Activated naive CD4-positive, alpha-beta T cell treated with anti-CD3 and anti-CD28 coated beads for 36 hours (primary cell): ENCODE measurements at regions not wholly inside any gene's neighbourhood (a gene's known extent, or its start where the extent isn't known, plus 50 kb on each side); places are given as distances from the start of the nearest gene placed in this dataset.
"Not testable (repeated sequence)": the region's sequence is repeated elsewhere in the genome, so short reads cannot be mapped to it uniquely, and the experiment has no call there.

Experiments used
- CTCF ChIA-PET: fragments of 350-600 bp; sonication (Branson Sonifier 250); formaldehyde crosslinking; loops from one replicate; lab custom pipeline; 2021; ENCODE audit warnings: antibody characterized with exemption; lab: Charles Lee
- DNase-seq: peaks from one replicate; pipeline ENCODE4 v3.0.0-alpha.2; 2020
- H3K27ac Mint-ChIP-seq: one replicate; pipeline ENCODE4 v1.8.0; 2021; ENCODE audit warnings: mild to moderate bottlenecking, mixed read lengths
- H3K27me3 Mint-ChIP-seq: one replicate; pipeline ENCODE4 v1.8.0; 2021; ENCODE audit warnings: low read depth, mixed read lengths
- H3K36me3 Mint-ChIP-seq: one replicate; pipeline ENCODE4 v1.8.0; 2021; ENCODE audit warnings: low read depth, mixed read lengths
- H3K4me1 Mint-ChIP-seq: one replicate; pipeline ENCODE4 v1.8.0; 2021; ENCODE audit warnings: low read depth, mixed read lengths
- H3K4me3 Mint-ChIP-seq: one replicate; pipeline ENCODE4 v1.8.0; 2021; ENCODE audit warnings: mild to moderate bottlenecking, moderate library complexity, mixed read lengths
- H3K9me3 Mint-ChIP-seq: one replicate; pipeline ENCODE4 v1.8.0; 2021; ENCODE audit warnings: mixed read lengths
- intact Hi-C: fragments of 100-400 bp; cut with micrococcal nuclease; formaldehyde crosslinking; loops from one replicate; pipeline ENCODE4 v1.15.1; 2023

GRCh38 chr6:21858076-21858475 is 264.5 kb downstream of the SOX4 start:
- DNase-seq = no peak
- Mint-ChIP-seq H3K36me3 (no peaks in the 10 kb centered on the region), H3K27ac (no peak overlapping the region), H3K4me3 (no peak overlapping the region), H3K9me3 (no peaks in the 10 kb centered on the region), H3K27me3 (peaks cover 5% of the 10 kb centered on the region), H3K4me1 (no peaks in the 10 kb centered on the region)
- intact Hi-C loops = no loop called here
- CTCF ChIA-PET = no interaction called here

- Mint-ChIP-seq H3K4me3 (no peak overlapping the region), H3K36me3 (no peaks in the 10 kb centered on the region), H3K27ac (no peak overlapping the region), H3K9me3 (no peaks in the 10 kb centered on the region), H3K4me1 (no peaks in the 10 kb centered on the region), H3K27me3 (peaks cover 5% of the 10 kb centered on the region)
- CTCF ChIA-PET = interaction anchor here (0.7 kb wide), 1 partner anchor 1455 kb away, joined by 3 read pairs; no protein-coding TSS in a partner anchor
- no peak for DNase-seq
- intact Hi-C loops = no loop called here
Measured at GRCh38 chr6:21859193-21859735, 265.7 kb downstream of the SOX4 start.

DNA sequence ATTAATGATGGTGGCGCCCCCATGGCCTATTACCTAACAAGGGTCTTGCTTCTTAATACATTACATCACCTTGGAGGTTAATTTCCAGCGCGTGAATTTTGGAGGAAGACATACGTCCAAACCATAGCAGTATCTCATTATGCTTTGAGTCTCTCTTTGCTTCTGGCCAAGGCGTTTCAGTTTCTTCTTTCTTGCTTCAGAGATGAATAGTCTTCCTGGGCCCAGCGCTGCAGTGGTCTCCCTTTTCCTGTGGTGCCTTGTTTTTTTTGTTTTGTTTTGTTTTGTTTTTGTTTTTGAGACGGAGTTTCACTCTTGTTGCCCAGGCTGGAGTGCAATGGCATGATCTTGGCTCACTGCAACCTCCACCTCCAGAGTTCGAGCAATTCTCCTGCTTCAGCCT is 268.4 kb downstream of the SOX4 start:
- Mint-ChIP-seq H3K4me3 (no peak overlapping the region), H3K36me3 (no peaks in the 10 kb centered on the region), H3K27ac (no peak overlapping the region), H3K9me3 (no peaks in the 10 kb centered on the region), H3K4me1 (no peaks in the 10 kb centered on the region), H3K27me3 (no peaks in the 10 kb centered on the region)
- no peak for DNase-seq
- intact Hi-C loops = no loop called here
- CTCF ChIA-PET = no interaction called here

DNA sequence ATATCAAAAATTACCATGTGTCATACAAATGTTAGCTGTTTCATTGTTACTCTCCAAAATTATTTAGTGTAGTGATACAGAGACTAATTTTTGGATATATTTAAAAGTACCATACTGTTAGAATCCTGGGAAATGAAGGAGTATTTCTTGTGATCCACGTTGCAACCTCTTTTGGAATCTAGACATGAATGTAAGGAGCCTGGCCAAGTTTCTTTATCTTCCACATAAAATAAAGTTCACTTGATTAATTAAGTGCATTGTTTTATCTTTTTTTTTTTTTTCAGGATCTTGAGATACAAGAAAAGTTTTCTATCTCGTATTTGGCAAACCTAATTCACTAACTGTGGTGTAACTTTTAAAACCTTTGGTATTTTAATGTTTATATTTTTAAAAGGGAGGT is 270.7 kb downstream of the SOX4 start:
- Mint-ChIP-seq H3K27ac (no peak overlapping the region), H3K27me3 (no peaks in the 10 kb centered on the region), H3K9me3 (no peaks in the 10 kb centered on the region), H3K4me3 (no peak overlapping the region), H3K36me3 (no peaks in the 10 kb centered on the region), H3K4me1 (no peaks in the 10 kb centered on the region)
- intact Hi-C loops = no loop called here
- CTCF ChIA-PET = interaction anchor here (0.6 kb wide), 2 partner anchors 13 to 664 kb away, joined by 3 read pairs; no protein-coding TSS in a partner anchor
- DNase-seq = no peak

DNA sequence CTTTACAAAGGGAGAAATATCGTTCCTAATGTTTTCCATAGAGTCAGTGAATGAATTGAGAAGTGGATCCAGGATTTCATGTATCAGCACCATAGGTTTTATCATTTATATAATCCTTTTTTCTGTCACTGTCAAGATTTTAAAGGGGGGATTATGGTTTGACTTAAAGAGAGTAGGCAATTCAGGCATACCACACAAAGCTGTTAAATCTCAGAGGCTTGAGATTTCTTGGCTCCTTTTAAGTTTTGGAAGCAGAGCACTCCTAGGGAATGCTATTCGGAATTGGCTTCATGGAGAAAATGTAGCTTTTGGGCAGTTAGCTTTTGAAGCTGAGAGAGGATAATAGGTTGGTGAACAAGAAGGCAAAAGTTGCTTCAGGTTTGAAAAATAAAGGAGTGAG is 274.7 kb downstream of the SOX4 start:
- DNase-seq = no peak

DNA sequence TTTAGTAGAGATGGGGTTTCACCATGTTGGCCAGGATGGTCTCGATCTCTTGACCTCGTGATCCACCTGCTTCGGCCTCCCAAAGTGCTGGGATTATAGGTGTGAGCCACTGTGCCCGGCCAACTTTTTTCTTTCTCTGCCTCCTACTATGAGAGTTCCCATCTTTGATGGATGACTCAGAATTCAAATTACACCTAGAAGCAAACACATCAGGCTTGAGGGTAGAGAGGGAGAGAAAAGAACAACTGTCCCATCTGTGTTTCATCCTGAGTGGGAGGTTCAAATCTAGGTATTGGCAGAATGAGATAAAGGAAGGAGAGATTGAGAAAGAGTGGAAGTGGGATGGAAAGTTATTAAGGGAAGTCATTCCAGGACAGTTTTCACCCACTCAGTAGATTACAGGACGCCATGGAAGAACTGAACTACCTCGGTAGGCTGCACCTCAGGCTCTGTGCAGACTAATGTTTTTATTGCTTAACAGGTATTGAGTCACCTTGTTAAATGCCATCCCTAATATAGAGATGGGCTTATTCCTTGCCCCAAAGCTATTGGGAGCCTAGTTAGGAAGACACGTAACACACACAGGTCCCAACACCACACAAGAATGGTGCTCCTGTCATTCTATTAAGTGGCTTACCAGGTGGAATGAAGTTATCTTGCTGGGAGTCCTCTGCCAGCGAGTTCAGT is 275.7 kb downstream of the SOX4 start:
- CTCF ChIA-PET = no interaction called here
- no peak for DNase-seq
- H3K9me3 Mint-ChIP-seq = no peaks in the 10 kb centered on the region
- no peaks in the 10 kb centered on the region for H3K4me1 Mint-ChIP-seq
- intact Hi-C loops = no loop called here
- no peaks in the 10 kb centered on the region for H3K27me3 Mint-ChIP-seq
- H3K4me3 Mint-ChIP-seq = no peak overlapping the region
- no peaks in the 10 kb centered on the region for H3K36me3 Mint-ChIP-seq
- no peak overlapping the region for H3K27ac Mint-ChIP-seq

More for the DNA sequence above, 274.7 kb downstream of the SOX4 start:
- Mint-ChIP-seq H3K4me1 (no peaks in the 10 kb centered on the region), H3K36me3 (no peaks in the 10 kb centered on the region), H3K9me3 (no peaks in the 10 kb centered on the region), H3K4me3 (no peak overlapping the region), H3K27me3 (no peaks in the 10 kb centered on the region), H3K27ac (no peak overlapping the region)
- intact Hi-C loops = no loop called here
- CTCF ChIA-PET = no interaction called here

DNA sequence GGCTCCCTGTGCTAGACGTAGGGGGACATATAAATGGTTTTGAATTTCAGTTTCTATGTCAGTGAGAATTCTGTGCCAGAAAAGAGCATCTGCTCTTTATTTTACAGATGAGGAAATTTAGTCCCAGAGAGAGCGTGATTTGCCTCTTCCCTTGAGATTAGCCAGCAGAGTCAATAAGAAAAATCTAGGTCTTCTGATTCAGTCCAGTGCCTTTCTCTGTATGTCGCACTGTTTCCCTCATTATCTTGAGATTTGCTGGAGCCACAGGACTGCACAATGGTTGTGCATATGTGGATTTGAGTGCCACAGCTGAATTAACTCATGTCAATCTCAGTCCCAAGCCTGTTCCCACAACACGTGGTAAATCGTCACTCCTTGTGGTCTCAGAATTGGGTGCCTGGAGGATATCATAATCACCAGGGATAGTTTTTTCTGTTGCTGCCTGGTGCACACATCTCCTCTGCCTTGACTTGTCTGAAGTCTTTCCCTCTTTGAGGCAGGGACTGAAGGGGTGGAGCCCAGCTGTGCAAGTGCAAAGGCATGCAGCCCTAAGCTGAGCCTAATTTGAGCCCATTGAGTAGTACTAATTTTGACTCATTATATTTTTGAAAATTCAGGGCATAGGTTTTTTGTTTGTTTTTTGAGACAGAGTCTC is 276.7 kb downstream of the SOX4 start:
- intact Hi-C loops = no loop called here
- Mint-ChIP-seq H3K27ac (no peak overlapping the region), H3K4me3 (no peak overlapping the region), H3K27me3 (no peaks in the 10 kb centered on the region), H3K36me3 (no peaks in the 10 kb centered on the region), H3K4me1 (no peaks in the 10 kb centered on the region), H3K9me3 (peaks cover 1% of the 10 kb centered on the region)
- CTCF ChIA-PET = no interaction called here
- no peak for DNase-seq

DNA sequence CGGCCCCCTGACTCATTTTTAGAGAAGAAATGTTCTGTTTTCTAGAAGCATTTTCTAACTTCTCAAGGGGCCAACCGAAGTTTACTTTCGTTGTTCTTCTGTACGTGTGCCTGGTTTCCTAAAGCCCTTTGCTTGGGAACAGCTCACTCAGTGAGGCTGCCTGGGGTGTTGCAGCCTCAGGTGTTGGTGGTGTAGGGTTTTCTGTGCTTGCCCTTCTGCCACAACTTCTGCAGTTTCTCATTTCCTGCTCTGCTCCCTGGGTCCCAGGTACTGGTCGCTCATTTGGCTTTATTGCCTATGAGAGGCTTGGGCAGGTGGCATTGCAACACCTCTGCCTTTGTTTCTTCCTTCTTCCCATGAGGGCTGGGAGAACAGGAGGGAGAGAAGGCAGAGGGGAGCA is 278.3 kb downstream of the SOX4 start:
- H3K36me3 Mint-ChIP-seq = no peaks in the 10 kb centered on the region
- H3K9me3 Mint-ChIP-seq = peaks cover 2% of the 10 kb centered on the region
- CTCF ChIA-PET = no interaction called here
- H3K27me3 Mint-ChIP-seq = no peaks in the 10 kb centered on the region
- no peak overlapping the region for H3K4me3 Mint-ChIP-seq
- intact Hi-C loops = no loop called here
- H3K4me1 Mint-ChIP-seq = peaks cover 3% of the 10 kb centered on the region
- no peak for DNase-seq
- no peak overlapping the region for H3K27ac Mint-ChIP-seq

DNA sequence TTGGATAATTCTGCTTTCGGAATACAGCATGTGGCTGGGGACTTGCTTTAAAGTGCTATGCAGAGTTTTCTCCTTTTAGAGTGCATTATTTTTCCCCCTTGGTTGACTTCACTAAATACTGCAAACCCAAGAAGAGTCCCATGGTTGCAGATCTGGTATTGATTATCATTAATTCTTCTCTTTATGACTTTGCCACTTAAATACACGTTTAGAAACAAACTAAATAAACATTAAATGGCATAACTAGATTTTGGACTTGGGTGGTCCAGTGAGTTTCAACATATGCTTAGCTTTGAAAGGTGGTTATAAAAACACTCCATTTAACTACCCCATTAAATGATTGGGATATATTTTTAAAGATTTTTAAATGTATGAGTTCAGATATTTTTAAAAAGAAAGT is 279.2 kb downstream of the SOX4 start:
- CTCF ChIA-PET = no interaction called here
- intact Hi-C loops = no loop called here
- no peak overlapping the region for H3K27ac Mint-ChIP-seq
- no peaks in the 10 kb centered on the region for H3K36me3 Mint-ChIP-seq
- H3K4me3 Mint-ChIP-seq = no peak overlapping the region
- no peaks in the 10 kb centered on the region for H3K27me3 Mint-ChIP-seq
- DNase-seq = no peak
- peaks cover 10% of the 10 kb centered on the region for H3K4me1 Mint-ChIP-seq
- peaks cover 2% of the 10 kb centered on the region for H3K9me3 Mint-ChIP-seq

DNA sequence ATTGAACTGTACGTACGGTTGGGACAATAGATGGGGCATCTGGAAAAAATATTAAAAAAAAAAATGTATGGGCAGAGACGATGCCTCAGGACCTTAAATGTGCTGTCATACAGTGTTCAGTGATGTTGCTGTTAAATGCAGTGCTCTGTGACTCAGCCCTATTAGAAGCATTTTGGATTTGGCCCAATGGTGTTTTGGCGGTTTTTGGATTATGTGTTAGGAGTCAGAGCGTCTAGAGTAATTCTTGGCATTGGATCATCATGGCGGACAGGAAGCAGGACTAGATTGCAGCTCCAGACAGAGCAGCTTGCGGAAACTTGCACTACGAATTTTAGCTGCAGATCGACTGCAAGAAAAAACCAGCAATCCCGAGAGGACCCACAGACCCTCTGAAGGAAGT is 280.0 kb downstream of the SOX4 start:
- intact Hi-C loops = no loop called here
- H3K9me3 Mint-ChIP-seq = peaks cover 3% of the 10 kb centered on the region
- no peak overlapping the region for H3K4me3 Mint-ChIP-seq
- no peak for DNase-seq
- CTCF ChIA-PET = interaction anchor here (0.6 kb wide), 1 partner anchor 9 kb away, joined by 4 read pairs; no protein-coding TSS in a partner anchor
- H3K36me3 Mint-ChIP-seq = no peaks in the 10 kb centered on the region
- peaks cover 10% of the 10 kb centered on the region for H3K4me1 Mint-ChIP-seq
- no peaks in the 10 kb centered on the region for H3K27me3 Mint-ChIP-seq
- H3K27ac Mint-ChIP-seq = no peak overlapping the region

GRCh38 chr6:21874372-21874771 is 280.8 kb downstream of the SOX4 start:
- Mint-ChIP-seq H3K9me3 (peaks cover 5% of the 10 kb centered on the region), H3K36me3 (no peaks in the 10 kb centered on the region), H3K4me1 (peaks cover 10% of the 10 kb centered on the region), H3K27me3 (no peaks in the 10 kb centered on the region), H3K27ac (no peak overlapping the region), H3K4me3 (no peak overlapping the region)
- DNase-seq = no peak
- intact Hi-C loops = no loop called here
- CTCF ChIA-PET = interaction anchor here (0.5 to 0.6 kb wide), 2 partner anchors 9 to 60 kb away, joined by 3 to 4 read pairs; no protein-coding TSS in a partner anchor

DNA sequence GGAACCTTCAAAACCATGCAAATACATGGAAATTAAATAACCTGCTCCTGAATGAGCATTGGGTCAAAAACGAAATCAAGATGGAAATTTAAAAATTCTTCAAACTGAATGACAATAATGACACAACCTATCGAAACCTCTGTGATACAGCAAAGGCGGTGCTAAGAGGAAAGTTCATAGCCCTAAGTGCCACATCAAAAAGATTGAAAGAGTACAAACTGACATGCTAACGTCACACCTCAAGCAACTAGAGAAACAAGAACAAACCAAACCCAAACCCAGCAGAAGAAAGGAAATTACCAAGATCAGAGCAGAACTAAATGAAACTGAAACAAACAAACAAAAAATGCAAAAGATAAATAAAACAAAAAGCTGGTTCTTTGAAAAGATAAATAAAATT is 283.5 kb downstream of the SOX4 start:
- H3K4me3 Mint-ChIP-seq, H3K27ac Mint-ChIP-seq, H3K27me3 Mint-ChIP-seq, H3K36me3 Mint-ChIP-seq, CTCF ChIA-PET, H3K4me1 Mint-ChIP-seq: not testable (repeated sequence)
- peak; percentile 8 for DNase-seq
- peaks cover 13% of the 10 kb centered on the region for H3K9me3 Mint-ChIP-seq
- intact Hi-C loops = loop anchor here (2.0 kb wide), 1 partner anchor 38 kb away; no protein-coding TSS in a partner anchor

GRCh38 chr6:21880249-21880648 is 286.7 kb downstream of the SOX4 start:
- H3K4me3 Mint-ChIP-seq, DNase-seq, H3K27ac Mint-ChIP-seq, H3K27me3 Mint-ChIP-seq, intact Hi-C loops, CTCF ChIA-PET, H3K36me3 Mint-ChIP-seq: not testable (repeated sequence)
- peaks cover 14% of the 10 kb centered on the region for H3K9me3 Mint-ChIP-seq
- peaks cover 18% of the 10 kb centered on the region for H3K4me1 Mint-ChIP-seq
